Tibial artery (tissue), 4 donors: ENCODE measurements at regions not wholly inside any gene's neighbourhood (a gene's known extent, or its start where the extent isn't known, plus 50 kb on each side); places are given as distances from the start of the nearest gene placed in this dataset.

ENCODE experiments used
- DNase-seq, 2 donors: peaks; one replicate each; pipeline ENCODE4 v3.0.0-alpha.2; 2019
- H3K27ac ChIP-seq, 2 donors: fragments of 200-600 bp; sonication (generic) in 1 of 2; 1 replicate in 1 of 2; 2 replicates in 1 of 2; pipeline ENCODE4 v1.5.1; 2018 to 2019; ENCODE audit warnings: mild to moderate bottlenecking in 1 of 2
- H3K27me3 ChIP-seq, 2 donors: fragments of 200-600 bp; sonication (generic) in 1 of 2; one replicate each; pipeline versions ENCODE4 v1.5.1 to v1.6.0; 2016 to 2019
- H3K36me3 ChIP-seq, 3 donors: fragments of 200-600 bp; sonication (generic) in 2 of 3; one replicate each; pipeline ENCODE4 v1.5.1; 2016 to 2019; ENCODE audit warnings: mild to moderate bottlenecking in 2 of 3
- H3K4me1 ChIP-seq, 4 donors: fragments of 200-600 bp; sonication (generic) in 2 of 4; 1 replicate in 3 of 4; 2 replicates in 1 of 4; pipeline ENCODE4 v1.5.1; 2016 to 2019
- H3K4me3 ChIP-seq, 2 donors: fragments of 200-600 bp; sonication (generic) in 1 of 2; 1 replicate in 1 of 2; 2 replicates in 1 of 2; pipeline ENCODE4 v1.5.1; 2018 to 2019; ENCODE audit warnings: mild to moderate bottlenecking in 2 of 2
- H3K9me3 ChIP-seq, 3 donors: fragments of 200-600 bp; sonication (generic) in 1 of 3; one replicate each; pipeline ENCODE4 v1.5.1; 2016 to 2019
- intact Hi-C: fragments of 100-400 bp; cut with DNase I; formaldehyde crosslinking; loops from one replicate; pipeline ENCODE4 v1.15.0; 2023; ENCODE audit warnings: low total_unique reads
- TF ChIP-seq, protein P1 (sequence below), 2 experiments: fragments of 200-600 bp in 1 of 2; fragments of 450-650 bp in 1 of 2; IDR thresholded peaks; one replicate each; pipeline ENCODE4 v1.5.1; 2017 to 2019; ENCODE audit warnings: antibody characterized with exemption in 2 of 2, mild to moderate bottlenecking in 1 of 2, moderate library complexity in 1 of 2

DNA sequence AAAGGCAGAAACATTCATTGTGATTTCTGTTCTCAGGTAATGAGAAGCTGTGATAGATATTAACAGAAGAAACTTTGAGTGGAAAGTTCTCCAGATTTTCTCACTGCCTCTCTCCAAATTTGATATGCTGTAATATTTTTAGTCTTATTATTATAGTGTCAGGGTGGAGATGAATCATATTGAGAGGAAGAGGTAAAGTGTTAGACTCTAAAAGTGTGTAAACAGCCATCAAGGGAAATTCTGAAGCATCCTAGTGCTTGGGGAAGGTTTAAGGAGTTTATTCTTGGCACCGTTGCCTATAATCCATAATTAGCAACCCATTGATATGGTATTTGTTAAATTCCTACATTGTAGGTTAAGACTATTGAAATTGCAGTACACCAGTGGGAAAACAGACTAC lies 104.7 kb upstream of the NABP1 start:
- DNase-seq: no peak
- Histone ChIP-seq H3K27ac (no peak overlapping the region), H3K27me3 (no peaks in the 10 kb centered on the region), H3K9me3 (no peaks in the 10 kb centered on the region), H3K36me3 (no peaks in the 10 kb centered on the region), H3K4me3 (no peak overlapping the region), H3K4me1 (no peaks in the 10 kb centered on the region)
- TF ChIP-seq, protein P1, sequence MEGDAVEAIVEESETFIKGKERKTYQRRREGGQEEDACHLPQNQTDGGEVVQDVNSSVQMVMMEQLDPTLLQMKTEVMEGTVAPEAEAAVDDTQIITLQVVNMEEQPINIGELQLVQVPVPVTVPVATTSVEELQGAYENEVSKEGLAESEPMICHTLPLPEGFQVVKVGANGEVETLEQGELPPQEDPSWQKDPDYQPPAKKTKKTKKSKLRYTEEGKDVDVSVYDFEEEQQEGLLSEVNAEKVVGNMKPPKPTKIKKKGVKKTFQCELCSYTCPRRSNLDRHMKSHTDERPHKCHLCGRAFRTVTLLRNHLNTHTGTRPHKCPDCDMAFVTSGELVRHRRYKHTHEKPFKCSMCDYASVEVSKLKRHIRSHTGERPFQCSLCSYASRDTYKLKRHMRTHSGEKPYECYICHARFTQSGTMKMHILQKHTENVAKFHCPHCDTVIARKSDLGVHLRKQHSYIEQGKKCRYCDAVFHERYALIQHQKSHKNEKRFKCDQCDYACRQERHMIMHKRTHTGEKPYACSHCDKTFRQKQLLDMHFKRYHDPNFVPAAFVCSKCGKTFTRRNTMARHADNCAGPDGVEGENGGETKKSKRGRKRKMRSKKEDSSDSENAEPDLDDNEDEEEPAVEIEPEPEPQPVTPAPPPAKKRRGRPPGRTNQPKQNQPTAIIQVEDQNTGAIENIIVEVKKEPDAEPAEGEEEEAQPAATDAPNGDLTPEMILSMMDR (IDR thresholded peaks at IDR 0.05): no peak
- intact Hi-C loops: no loop called here

DNA sequence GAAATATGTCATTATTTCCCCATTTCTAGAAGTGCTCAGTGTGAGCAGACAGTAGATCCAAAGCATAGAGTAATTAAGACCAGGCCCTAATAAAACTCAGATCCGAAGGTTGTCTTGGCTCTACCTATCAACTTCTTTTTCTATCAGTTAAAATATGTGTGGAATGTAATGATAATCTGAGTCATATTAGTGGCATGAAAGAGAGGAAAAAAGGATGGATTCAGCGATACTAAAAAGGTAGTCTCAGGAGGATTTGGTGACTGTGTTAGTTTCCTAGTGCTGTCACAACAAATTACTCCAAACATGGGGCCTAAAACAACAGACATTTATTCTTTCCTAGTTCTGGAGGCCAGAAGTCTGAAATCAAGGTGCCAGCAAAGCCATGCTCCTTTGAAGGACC lies 103.7 kb upstream of the NABP1 start:
- no peak for DNase-seq
- intact Hi-C loops: no loop called here
- H3K27ac ChIP-seq: no peak overlapping the region

DNA sequence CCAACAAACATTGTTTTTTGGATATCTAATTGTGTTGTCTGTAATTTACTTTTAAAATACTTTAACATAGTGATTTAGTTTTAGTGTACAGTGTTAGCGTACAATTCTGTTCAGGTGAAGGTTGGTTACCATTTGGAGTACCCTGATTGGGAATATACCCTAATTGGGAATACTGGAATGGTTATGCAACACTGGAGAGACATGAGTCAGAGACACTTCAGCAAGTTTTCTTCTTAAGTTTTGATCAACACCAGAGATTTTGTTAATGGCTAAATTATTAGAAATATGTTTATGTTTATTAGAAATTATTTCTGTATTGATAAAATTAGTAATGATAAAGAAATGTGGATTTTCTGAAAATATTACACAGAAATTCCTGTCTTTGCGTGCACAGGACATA lies 100.3 kb upstream of the NABP1 start:
- H3K4me1 ChIP-seq: no peaks in the 10 kb centered on the region
- no peaks in the 10 kb centered on the region for H3K9me3 ChIP-seq
- H3K27ac ChIP-seq: no peak overlapping the region
- no peak for DNase-seq
- H3K36me3 ChIP-seq: no peaks in the 10 kb centered on the region
- no peaks in the 10 kb centered on the region for H3K27me3 ChIP-seq
- TF ChIP-seq, protein P1 (IDR thresholded peaks at IDR 0.05): no peak
- no peak overlapping the region for H3K4me3 ChIP-seq
- intact Hi-C loops: no loop called here

More for the DNA sequence above, 103.7 kb upstream of the NABP1 start:
- Histone ChIP-seq H3K9me3 (no peaks in the 10 kb centered on the region), H3K36me3 (no peaks in the 10 kb centered on the region), H3K4me1 (no peaks in the 10 kb centered on the region), H3K27me3 (no peaks in the 10 kb centered on the region), H3K4me3 (no peak overlapping the region)
- TF ChIP-seq, protein P1 (IDR thresholded peaks at IDR 0.05): no peak

DNA sequence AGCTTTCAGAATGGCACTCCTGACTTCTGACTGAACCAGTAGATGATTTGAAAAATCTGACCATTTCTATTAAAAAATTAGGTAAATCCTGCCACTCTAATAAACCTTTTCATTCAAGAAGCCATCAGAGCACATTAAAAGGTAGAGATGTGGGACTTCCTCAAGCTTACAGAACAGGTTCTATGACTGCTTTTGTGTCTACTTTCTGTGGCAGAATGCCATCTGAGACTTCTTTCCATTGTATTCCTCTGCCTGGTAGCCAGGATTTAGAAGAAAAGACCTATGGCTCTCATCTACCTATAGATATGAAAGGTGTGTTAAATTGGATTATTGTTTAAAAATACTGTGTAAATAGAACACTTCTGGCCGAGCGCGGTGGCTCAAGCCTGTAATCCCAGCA lies 99.9 kb upstream of the NABP1 start:
- Histone ChIP-seq H3K4me3 (no peak overlapping the region), H3K27me3 (no peaks in the 10 kb centered on the region), H3K36me3 (no peaks in the 10 kb centered on the region), H3K4me1 (no peaks in the 10 kb centered on the region), H3K9me3 (no peaks in the 10 kb centered on the region), H3K27ac (no peak overlapping the region)
- TF ChIP-seq, protein P1 (IDR thresholded peaks at IDR 0.05): no peak
- intact Hi-C loops: no loop called here
- DNase-seq: no peak

DNA sequence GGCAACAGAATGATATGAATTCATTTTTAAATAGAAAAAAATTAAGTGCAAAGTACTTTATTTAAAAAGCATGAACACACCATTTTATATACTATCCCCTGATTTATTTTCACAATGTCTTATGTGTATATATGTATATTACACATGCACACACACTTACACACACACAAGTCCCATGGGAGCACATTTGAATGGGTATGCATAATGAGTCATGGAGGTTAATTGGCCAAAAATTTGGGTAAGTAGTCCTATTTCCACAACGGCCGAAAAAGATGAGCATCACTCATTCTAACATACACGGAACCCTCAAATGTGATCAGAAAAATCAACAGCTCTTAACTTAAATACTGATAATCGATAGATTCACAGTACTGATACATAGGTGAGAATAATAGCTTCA lies 97.4 kb upstream of the NABP1 start:
- Histone ChIP-seq H3K27me3 (no peaks in the 10 kb centered on the region), H3K9me3 (no peaks in the 10 kb centered on the region), H3K27ac (no peak overlapping the region), H3K36me3 (no peaks in the 10 kb centered on the region), H3K4me1 (no peaks in the 10 kb centered on the region), H3K4me3 (no peak overlapping the region)
- intact Hi-C loops: no loop called here
- TF ChIP-seq, protein P1 (IDR thresholded peaks at IDR 0.05): no peak
- DNase-seq: no peak

DNA sequence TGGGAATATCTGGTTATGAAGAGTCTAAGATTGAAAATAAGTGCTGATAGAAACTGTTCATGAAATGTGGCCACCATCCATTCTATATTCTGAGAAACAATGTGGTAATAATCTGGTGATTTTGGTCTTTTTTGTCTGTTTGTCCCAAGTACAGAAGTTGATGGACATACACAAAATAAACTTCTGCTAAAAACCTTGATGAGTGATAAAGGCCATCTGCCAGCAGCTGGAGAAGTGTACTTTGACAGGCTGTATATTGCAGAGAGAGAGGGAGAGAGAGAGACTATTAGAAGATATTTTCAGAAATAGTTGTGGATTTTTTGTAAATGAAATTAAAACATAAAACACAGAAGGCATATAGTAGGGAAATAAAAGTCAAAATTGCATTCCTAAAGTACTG lies 96.9 kb upstream of the NABP1 start:
- no peak for DNase-seq
- Histone ChIP-seq H3K27me3 (no peaks in the 10 kb centered on the region), H3K9me3 (no peaks in the 10 kb centered on the region), H3K36me3 (no peaks in the 10 kb centered on the region), H3K4me3 (no peak overlapping the region), H3K4me1 (no peaks in the 10 kb centered on the region), H3K27ac (no peak overlapping the region)
- TF ChIP-seq, protein P1 (IDR thresholded peaks at IDR 0.05): no peak
- intact Hi-C loops: no loop called here
